ENCODE measurements at regions not wholly inside any gene's neighbourhood (a gene's known extent, or its start where the extent isn't known, plus 50 kb on each side); places are given as distances from the start of the nearest gene placed in this dataset.

DNA sequence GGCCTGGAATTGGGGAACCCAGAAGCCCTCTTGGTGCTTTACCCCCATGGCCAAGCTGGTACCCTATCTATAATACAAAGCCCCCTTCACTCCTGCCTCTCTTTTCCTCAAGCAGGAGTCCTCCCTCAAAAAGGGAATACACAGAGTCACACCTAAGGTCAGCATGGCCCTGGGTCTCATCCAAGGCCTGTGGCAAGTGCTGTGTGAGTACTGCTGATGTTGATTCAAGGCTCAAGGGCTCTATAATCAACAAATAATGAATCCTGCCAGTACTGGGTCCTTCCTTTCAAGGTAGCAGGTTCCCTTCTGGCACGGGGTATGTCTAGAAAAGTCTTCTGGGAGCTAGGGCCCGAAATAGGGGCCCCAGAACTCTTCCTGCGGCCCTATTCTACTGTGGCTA lies 187.3 kb downstream of the CYB561 start:
- TF ChIP-seq, protein P1, sequence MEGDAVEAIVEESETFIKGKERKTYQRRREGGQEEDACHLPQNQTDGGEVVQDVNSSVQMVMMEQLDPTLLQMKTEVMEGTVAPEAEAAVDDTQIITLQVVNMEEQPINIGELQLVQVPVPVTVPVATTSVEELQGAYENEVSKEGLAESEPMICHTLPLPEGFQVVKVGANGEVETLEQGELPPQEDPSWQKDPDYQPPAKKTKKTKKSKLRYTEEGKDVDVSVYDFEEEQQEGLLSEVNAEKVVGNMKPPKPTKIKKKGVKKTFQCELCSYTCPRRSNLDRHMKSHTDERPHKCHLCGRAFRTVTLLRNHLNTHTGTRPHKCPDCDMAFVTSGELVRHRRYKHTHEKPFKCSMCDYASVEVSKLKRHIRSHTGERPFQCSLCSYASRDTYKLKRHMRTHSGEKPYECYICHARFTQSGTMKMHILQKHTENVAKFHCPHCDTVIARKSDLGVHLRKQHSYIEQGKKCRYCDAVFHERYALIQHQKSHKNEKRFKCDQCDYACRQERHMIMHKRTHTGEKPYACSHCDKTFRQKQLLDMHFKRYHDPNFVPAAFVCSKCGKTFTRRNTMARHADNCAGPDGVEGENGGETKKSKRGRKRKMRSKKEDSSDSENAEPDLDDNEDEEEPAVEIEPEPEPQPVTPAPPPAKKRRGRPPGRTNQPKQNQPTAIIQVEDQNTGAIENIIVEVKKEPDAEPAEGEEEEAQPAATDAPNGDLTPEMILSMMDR (IDR thresholded peaks at IDR 0.05): no peak
- no peak for TF ChIP-seq POLR2AphosphoS5 (IDR thresholded peaks at IDR 0.05)
- no peak for TF ChIP-seq POLR2A (IDR thresholded peaks at IDR 0.05)
- no peak for TF ChIP-seq EP300 (IDR thresholded peaks at IDR 0.05)
